Panc1 (cell line): ENCODE measurements at regions not wholly inside any gene's neighbourhood (a gene's known extent, or its start where the extent isn't known, plus 50 kb on each side); places are given as distances from the start of the nearest gene placed in this dataset.

ENCODE experiments used
- ATAC-seq: fragments of 200-7000 bp; cut with Tn5 transposase; 2 replicates; pipeline ENCODE4 v1.9.1; 2020; ENCODE audit warnings: mild to moderate bottlenecking, moderate library complexity
- BruUV-seq: library from RNA; stranded (reverse); fragments of 400-500 nt; replicated peaks from 2 replicates; lab custom pipeline; 2021; lab: Mats Ljungman, UMichigan
- CTCF ChIA-PET: fragments of 300-600 bp; sonication (Branson Sonifier 250); formaldehyde crosslinking; loops from one replicate; lab custom pipeline; 2022; ENCODE audit warnings: antibody characterized with exemption; lab: Charles Lee
- POLR2A ChIA-PET: fragments of 300-600 bp; sonication (Branson Sonifier 250); formaldehyde crosslinking; loops from one replicate; lab custom pipeline; 2022; ENCODE audit warnings: antibody characterized with exemption; lab: Charles Lee
- DNase-seq: peaks from one replicate; pipeline ENCODE4 v3.0.0-alpha.2; 2010; ENCODE audit warnings: low read depth, low spot score
- H3K27ac ChIP-seq: 2 replicates; pipeline ENCODE4 v1.5.1; 2011; ENCODE audit warnings: mild to moderate bottlenecking, low read length, inconsistent platforms
- H3K27me3 ChIP-seq: fragments of 200-500 bp; sonication (Bioruptor generic); 2 replicates; pipeline ENCODE4 v1.6.0; 2014; ENCODE audit warnings: low read length, inconsistent platforms; ENCODE audit not compliant: control insufficient read depth, insufficient read depth
- H3K36me3 ChIP-seq: fragments of 200-500 bp; sonication (Bioruptor generic); 2 replicates; pipeline ENCODE4 v1.5.1; 2014; ENCODE audit warnings: inconsistent platforms, mild to moderate bottlenecking, low read length, moderate library complexity; ENCODE audit not compliant: control insufficient read depth, insufficient read depth
- H3K4me1 ChIP-seq: 2 replicates; pipeline ENCODE4 v1.5.1; 2011; ENCODE audit warnings: inconsistent platforms, mild to moderate bottlenecking, low read length, moderate library complexity; ENCODE audit not compliant: control insufficient read depth, insufficient read depth
- H3K4me3 ChIP-seq, 2 experiments: 2 replicates each; pipeline ENCODE4 v1.5.1; 2011 to 2012; ENCODE audit warnings: low read depth in 2 of 2, low read length in 2 of 2, mild to moderate bottlenecking in 2 of 2, inconsistent platforms in 1 of 2, moderate library complexity in 1 of 2
- H3K9me3 ChIP-seq: fragments of 200-500 bp; sonication (Bioruptor generic); 2 replicates; pipeline ENCODE4 v1.5.1; 2014; ENCODE audit warnings: low read depth, mild to moderate bottlenecking, inconsistent platforms, low read length, moderate library complexity; ENCODE audit not compliant: control insufficient read depth, insufficient read depth
- CTCF ChIP-seq: fragments of 450-650 bp; IDR thresholded peaks from 2 replicates; pipeline ENCODE4 v1.5.1; 2017; ENCODE audit warnings: mild to moderate bottlenecking
- POLR2AphosphoS5 ChIP-seq: IDR thresholded peaks from 2 replicates; pipeline ENCODE4 v1.6.1; 2012; ENCODE audit warnings: mild to moderate bottlenecking, low read depth, low read length, moderate library complexity
- REST ChIP-seq, 2 experiments: IDR thresholded peaks; 2 replicates each; pipeline ENCODE4 v1.6.1; 2011 to 2012; ENCODE audit warnings: low read depth in 2 of 2, control low read depth in 1 of 2, low read length in 1 of 2, mild to moderate bottlenecking in 1 of 2, moderate library complexity in 1 of 2; ENCODE audit not compliant: insufficient read depth in 1 of 2
- SIN3A ChIP-seq: IDR thresholded peaks from 2 replicates; pipeline ENCODE4 v1.6.1; 2012; ENCODE audit warnings: low read depth, mild to moderate bottlenecking, low read length, moderate library complexity, borderline replicate concordance; ENCODE audit not compliant: insufficient read depth
- TCF7L2 ChIP-seq: IDR thresholded peaks from 2 replicates; pipeline ENCODE4 v1.6.1; 2011; ENCODE audit warnings: mild to moderate bottlenecking, low read depth, low read length, inconsistent platforms
- in situ Hi-C: cut with HindIII; loops from 2 replicates; pipeline ENCODE4 v1.10.0; 2016; ENCODE audit warnings: low sequenced_read_pairs, low pct_unique_long_range_greater_than_20kb
- intact Hi-C: fragments of 100-400 bp; cut with micrococcal nuclease; formaldehyde crosslinking; loops from one replicate; pipeline ENCODE4 v1.10.0; 2022; ENCODE audit not compliant: unreplicated experiment

GRCh38 chr3:181133832-181134231 is 144.3 kb upstream of the DNAJC19 start:
- Histone ChIP-seq H3K4me1 (no peaks in the 10 kb centered on the region), H3K9me3 (no peaks in the 10 kb centered on the region), H3K27me3 (no peaks in the 10 kb centered on the region), H3K36me3 (no peaks in the 10 kb centered on the region), H3K27ac (no peak overlapping the region), H3K4me3 (no peak overlapping the region)
- BruUV-seq, result no TSS peak
- no peak for TF ChIP-seq POLR2AphosphoS5
- TF ChIP-seq CTCF, result no peak
- TF ChIP-seq TCF7L2, result no peak
- TF ChIP-seq REST (IDR thresholded peaks at IDR 0.05; ENCODE audit: insufficient read depth in 1 of 2, low read depth in 2 of 2, low read length in 1 of 2), result no peak
- no peak for TF ChIP-seq SIN3A
- ATAC-seq (no peak), DNase-seq (no peak)
- ChIA-PET POLR2A (no interaction called here), CTCF (no interaction called here)
- in situ Hi-C loops, result no loop called here
- intact Hi-C loops, result no loop called here

- Histone ChIP-seq H3K9me3 (peaks cover 4% of the 10 kb centered on the region; the same call in 1 of the 2 replicates), H3K27me3 (no peaks in the 10 kb centered on the region), H3K4me3 (no peak overlapping the region), H3K36me3 (no peaks in the 10 kb centered on the region), H3K4me1 (no peaks in the 10 kb centered on the region), H3K27ac (no peak overlapping the region)
- ChIA-PET CTCF (no interaction called here), POLR2A (no interaction called here)
- intact Hi-C loops (no loop called here), in situ Hi-C loops (no loop called here)
- no peak for TF ChIP-seq POLR2AphosphoS5
- TF ChIP-seq SIN3A, result no peak
- no peak for TF ChIP-seq TCF7L2
- TF ChIP-seq REST (IDR thresholded peaks at IDR 0.05; ENCODE audit: insufficient read depth in 1 of 2, low read depth in 2 of 2, low read length in 1 of 2), result no peak
- DNase-seq, result no peak
- no TSS peak for BruUV-seq
- no peak for ATAC-seq
Observed at GRCh38 chr3:181105646-181106045, 116.1 kb upstream of the DNAJC19 start.
